ENCODE measurements at regions not wholly inside any gene's neighbourhood (a gene's known extent, or its start where the extent isn't known, plus 50 kb on each side); places are given as distances from the start of the nearest gene placed in this dataset.

- no peak for TF ChIP-seq CTCF (conservative IDR thresholded peaks at IDR 0.05; ENCODE audit: low read depth, low read length)
- H3K4me3 ChIP-seq (ENCODE audit: low read length) = no peak overlapping the region
Observed at GRCh38 chr6:165833355-165833754, 170.3 kb upstream of the PDE10A start.

GRCh38 chr6:165831812-165832510 is 168.9 kb upstream of the PDE10A start:
- no peak for DNase-seq (ENCODE audit: low read depth)
- H3K4me3 ChIP-seq (ENCODE audit: low read length) = no peak overlapping the region
- no peak for TF ChIP-seq CTCF (conservative IDR thresholded peaks at IDR 0.05; ENCODE audit: low read depth, low read length)

More at GRCh38 chr6:165833355-165833754, 170.3 kb upstream of the PDE10A start:
- DNase-seq (ENCODE audit: low read depth) = no peak

- TF ChIP-seq CTCF (conservative IDR thresholded peaks at IDR 0.05; ENCODE audit: low read depth, low read length) = no peak
- no peak overlapping the region for H3K4me3 ChIP-seq (ENCODE audit: low read length)
- no peak for DNase-seq (ENCODE audit: low read depth)
Observed at GRCh38 chr6:165830761-165831160, 167.7 kb upstream of the PDE10A start.

- no peak for TF ChIP-seq CTCF (conservative IDR thresholded peaks at IDR 0.05; ENCODE audit: low read depth, low read length)
- no peak overlapping the region for H3K4me3 ChIP-seq (ENCODE audit: low read length)
Observed at GRCh38 chr6:165829376-165829775, 166.3 kb upstream of the PDE10A start.

GRCh38 chr6:165827190-165827518 is 164.1 kb upstream of the PDE10A start:
- no peak for DNase-seq (ENCODE audit: low read depth)

More at GRCh38 chr6:165829376-165829775, 166.3 kb upstream of the PDE10A start:
- no peak for DNase-seq (ENCODE audit: low read depth)

GRCh38 chr6:165826487-165827189 is 163.6 kb upstream of the PDE10A start:
- DNase-seq (ENCODE audit: low read depth) = no peak
- no peak for TF ChIP-seq CTCF (conservative IDR thresholded peaks at IDR 0.05; ENCODE audit: low read depth, low read length)
- H3K4me3 ChIP-seq (ENCODE audit: low read length) = no peak overlapping the region

More at GRCh38 chr6:165827190-165827518, 164.1 kb upstream of the PDE10A start:
- TF ChIP-seq CTCF (conservative IDR thresholded peaks at IDR 0.05; ENCODE audit: low read depth, low read length) = no peak
- H3K4me3 ChIP-seq (ENCODE audit: low read length) = no peak overlapping the region

All from retinal pigment epithelial cell (primary cell).